ENCODE measurements at regions not wholly inside any gene's neighbourhood (a gene's known extent, or its start where the extent isn't known, plus 50 kb on each side); places are given as distances from the start of the nearest gene placed in this dataset.

- no peak for DNase-seq
These were observed 201.2 kb downstream of the NDFIP2 start for GRCh38 chr13:79682164-79682563.

DNA sequence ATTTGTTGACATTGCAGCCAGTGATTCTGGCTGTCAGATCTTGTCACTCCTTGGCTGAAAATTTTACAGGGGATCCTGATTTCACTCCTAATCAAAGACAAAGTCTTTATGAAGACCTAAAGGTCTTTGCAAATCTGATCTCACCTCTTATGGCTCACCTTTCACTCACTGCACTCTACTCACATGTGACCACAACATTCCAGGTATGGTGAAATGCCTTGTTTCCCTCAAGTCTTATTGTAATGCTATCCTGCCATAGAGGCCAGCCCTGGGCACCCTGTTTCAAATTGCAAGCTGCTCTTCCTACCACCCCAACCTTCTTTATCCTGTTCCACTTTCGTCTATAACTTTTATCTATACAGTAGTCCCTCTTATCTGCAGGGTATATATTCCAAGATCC is 200.1 kb downstream of the NDFIP2 start:
- DNase-seq, result no peak

DNA sequence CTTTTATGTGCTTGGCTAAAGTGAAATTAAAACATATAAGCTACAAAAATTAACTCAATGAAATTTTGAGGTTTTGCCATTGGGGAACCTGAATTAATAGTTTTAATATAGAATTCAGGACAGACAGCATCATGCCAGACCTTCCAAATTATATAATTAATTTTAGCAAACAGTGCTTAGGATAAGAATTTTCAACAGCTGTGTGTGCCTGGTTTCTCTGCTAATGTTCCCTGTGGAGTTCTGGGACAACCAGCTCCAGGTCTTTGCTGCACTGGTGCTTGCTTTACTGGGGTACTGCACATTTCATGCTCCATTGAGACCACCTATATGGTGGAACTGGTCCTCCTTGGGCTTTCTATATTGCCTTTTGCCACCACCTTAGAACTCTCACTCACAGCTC is 199.5 kb downstream of the NDFIP2 start:
- DNase-seq, result no peak

- DNase-seq, result peak in 1 of 2 experiments; percentile 5
These were observed 198.4 kb downstream of the NDFIP2 start for GRCh38 chr13:79679334-79679733.

- DNase-seq, result no peak
These were observed 197.1 kb downstream of the NDFIP2 start for GRCh38 chr13:79678100-79678499.

DNA sequence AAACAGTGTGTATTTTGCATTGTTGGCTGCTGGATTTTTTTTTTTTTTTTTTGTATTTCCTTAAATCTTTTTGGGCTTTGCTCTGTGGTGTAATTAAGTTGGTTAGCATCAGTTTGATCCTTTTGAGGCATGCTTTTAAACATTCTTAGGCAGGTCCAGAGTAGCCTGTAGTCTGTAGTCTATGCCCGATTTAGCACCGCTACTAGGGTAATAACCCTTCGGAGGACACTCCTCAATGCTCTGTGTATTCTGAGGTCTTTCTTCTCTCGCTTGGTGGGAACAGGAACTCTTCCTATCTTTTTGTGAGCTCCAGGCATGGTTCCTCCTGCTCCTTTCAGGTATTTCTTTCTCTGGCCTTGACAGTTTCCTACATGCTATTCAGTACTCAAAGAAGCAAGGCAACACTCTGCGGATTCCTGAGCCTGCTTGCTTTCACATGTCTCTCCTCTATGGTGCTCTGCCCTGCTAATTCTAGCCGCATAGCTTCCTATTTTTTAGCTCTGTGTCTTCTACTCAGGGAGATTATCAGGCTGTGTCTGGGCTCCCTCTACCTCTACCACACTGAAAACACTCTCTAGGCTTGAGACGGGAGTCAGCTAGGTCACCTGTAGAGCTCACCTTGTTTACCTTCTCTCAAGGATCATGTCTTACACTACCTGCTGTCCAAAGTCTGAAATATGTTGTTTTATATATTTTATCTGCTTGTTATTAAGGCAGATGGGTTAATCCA is 195.1 kb downstream of the NDFIP2 start:
- no peak for DNase-seq

GRCh38 chr13:79674765-79675515 is 194.0 kb downstream of the NDFIP2 start:
- no peak for DNase-seq

DNA sequence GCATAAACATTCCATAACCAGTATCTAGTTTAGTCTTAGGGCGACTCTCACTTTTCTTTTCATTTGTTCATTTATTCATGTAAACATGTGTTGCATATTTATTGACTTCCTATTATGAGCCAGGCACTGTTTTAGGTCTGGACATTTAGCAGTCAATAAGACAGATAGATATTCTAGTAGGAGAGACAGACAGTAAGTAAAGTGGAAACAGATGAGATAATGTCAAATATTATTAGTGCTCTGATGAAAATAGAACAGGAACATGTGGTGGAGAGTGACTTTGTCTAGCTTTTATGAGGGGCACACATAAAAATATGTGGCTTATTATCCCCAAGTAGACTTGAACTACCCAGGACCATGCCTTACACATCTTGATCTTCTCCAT is 193.0 kb downstream of the NDFIP2 start:
- DNase-seq, result no peak

DNA sequence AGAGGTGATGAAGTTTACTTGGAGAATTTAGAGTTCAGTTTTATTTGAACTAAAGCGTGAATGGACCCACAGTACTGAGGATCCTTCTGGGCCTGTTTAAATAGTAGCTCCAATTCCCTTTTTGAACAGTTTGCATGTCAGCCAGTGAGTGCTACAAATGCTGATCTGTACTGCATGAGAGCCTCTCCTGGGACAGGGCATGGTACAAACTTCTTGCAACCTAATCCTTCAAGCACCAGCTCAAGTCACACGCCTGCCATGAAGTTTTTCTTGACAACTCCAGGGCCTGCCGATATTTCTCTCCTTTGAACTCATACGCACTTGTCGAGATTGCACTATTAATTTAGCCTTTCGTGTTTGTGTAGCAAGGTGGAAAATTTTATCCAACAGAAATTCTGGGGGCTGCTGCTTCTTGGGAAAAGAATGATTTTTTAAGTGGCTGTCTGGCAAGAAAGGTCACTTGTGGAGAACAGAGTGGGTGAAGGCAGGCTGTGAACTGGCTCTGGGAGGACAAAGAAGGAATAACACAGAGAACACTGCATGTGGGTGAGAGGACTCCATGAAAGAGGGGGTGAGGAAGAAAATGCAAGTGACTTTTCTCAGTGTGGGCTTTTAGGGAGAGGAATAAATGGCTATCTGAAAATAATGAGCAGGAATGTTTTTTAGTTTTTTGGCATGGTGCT is 192.5 kb downstream of the NDFIP2 start:
- no peak for DNase-seq

GRCh38 chr13:79671420-79671819 is 190.5 kb downstream of the NDFIP2 start:
- DNase-seq, result no peak

DNA sequence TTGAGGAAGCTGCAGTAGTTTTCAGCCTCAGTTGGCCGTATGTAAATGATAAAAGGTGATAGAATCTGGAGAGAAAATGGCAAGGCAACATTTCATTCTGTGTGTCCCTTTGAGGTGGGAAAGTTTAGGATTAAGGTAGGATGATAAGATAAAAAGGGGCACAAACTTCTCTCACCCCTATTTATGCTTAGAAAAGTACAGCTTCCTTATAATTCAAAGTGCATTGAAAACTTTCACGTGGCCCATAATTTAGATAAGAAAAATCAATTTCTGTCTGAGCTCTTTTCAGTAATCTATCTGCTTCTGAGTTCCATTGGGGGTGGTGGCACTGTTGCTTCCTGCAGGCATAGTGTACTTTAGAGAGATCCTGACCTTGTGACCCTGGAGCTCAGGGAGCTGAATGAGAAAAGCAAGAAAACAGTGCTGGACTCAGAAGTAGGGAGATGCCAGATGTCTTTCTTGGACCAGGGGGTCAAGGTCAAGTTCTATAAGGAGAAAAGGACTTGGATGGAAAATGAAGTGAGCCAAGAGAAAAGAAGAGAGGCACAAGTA is 187.3 kb downstream of the NDFIP2 start:
- DNase-seq, result no peak

- no peak for DNase-seq
These were observed 186.8 kb downstream of the NDFIP2 start for GRCh38 chr13:79667771-79668170.

GRCh38 chr13:79663977-79664636 is 183.2 kb downstream of the NDFIP2 start:
- no peak for DNase-seq

- DNase-seq, result no peak
These were observed 182.5 kb downstream of the NDFIP2 start for GRCh38 chr13:79663435-79663834.

DNA sequence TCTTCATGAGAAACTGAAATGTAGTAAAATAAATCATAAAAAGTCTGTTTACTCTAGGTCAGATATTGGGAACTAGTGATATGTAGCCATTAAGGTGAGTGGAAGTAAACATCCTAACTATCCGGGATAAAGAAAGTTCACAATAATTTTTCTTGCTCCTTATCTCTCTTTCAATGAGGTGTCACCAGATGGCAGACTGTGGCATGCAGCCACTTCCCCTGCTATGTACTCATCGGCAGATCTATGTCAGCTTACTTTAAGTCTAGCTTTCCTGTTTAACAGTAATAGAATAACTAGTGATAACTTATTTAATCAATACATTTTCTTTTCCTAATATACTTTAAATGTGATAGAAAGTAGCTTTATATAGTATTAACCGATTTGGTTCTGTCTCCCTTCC is 181.9 kb downstream of the NDFIP2 start:
- DNase-seq, result no peak

DNA sequence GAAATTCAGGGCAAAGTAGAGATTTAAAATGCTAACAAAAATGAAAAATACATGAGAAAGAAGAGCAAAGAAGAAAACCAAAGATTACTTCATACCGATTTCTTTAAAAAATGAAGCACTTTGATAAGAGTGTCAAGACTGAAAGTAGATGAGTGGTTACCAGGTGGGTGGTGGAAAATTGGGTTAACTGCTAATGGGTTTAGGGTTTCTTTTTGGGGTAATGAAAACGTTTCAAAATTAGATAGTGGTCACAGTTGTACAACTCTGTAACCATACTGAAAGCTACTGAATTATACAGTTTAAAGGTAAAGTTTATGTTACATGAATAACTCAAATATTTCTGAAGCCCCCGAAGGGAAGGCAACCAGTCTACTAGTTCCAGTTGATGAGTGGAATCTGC is 179.4 kb downstream of the NDFIP2 start:
- no peak for DNase-seq

DNA sequence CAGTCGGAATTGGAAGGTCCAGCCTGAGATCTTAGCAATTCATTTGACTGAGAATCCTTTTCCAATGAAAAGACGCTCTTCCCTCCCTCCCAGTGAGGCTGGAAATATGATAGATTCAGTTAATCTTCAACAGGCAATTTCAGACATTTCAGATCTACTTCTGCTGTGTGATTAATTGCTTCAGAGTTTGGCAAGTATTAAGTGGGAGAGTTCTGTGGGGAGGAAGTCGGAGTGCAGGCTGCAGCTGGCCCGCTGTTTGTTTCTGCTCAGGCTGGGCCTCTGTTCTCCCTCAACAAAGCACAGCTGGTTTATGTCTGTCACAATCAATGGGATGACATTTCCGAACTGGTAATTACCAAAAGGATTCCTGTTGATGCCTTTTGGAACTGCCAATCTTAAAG is 178.2 kb downstream of the NDFIP2 start:
- no peak for DNase-seq

DNA sequence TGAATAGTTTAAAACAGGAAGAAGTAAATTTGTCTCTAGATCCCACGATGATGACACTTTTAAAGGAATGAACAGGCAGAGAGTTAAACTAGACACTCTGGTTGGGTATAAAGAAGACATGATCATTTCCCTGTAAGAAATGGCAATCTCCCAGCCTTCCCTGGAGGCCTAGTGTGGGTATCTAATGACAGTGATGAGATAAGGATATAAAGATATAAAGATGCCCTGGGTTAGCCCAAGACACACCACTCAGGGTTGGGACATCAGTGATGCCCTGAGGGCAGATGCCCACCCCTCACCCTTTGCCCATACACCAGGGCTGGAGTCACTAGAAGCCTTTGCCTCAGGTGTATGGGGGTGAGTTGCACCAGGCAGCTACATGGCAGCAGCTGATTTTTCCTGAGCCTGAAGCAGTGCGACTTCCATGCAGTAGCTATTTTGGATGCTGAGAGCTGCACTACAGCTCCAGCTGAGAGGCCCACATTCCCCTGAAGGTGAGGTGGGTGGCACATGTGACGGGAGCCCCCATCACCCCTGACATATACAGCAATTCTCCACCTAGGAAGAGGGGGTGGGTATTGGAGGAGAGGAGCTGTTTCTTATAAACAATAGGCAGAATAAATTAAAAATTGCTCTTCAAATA is 177.5 kb downstream of the NDFIP2 start:
- DNase-seq, result no peak

- DNase-seq, result no peak
These were observed 174.6 kb downstream of the NDFIP2 start for GRCh38 chr13:79655509-79655908.

DNA sequence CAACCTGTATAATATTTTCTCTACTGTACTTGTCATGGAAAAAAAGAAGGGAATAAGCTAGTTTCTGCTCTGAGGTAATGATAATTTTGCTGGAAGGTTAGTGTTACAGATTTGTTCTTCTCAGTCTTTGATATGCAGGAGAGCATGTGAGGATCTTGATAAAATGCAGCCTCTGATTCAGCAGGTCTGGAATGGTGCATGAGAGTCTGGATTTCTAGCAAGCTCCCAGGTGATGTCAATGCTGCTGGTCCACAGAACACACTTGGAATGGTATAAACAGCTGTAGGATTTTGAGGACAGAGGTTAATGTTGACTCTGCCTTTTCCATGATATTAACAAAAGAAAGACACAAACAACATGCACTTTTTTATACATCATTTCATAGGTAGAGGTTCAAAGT is 173.6 kb downstream of the NDFIP2 start:
- no peak for DNase-seq

- no peak for DNase-seq
These were observed 169.7 kb downstream of the NDFIP2 start for GRCh38 chr13:79650688-79651087.

DNA sequence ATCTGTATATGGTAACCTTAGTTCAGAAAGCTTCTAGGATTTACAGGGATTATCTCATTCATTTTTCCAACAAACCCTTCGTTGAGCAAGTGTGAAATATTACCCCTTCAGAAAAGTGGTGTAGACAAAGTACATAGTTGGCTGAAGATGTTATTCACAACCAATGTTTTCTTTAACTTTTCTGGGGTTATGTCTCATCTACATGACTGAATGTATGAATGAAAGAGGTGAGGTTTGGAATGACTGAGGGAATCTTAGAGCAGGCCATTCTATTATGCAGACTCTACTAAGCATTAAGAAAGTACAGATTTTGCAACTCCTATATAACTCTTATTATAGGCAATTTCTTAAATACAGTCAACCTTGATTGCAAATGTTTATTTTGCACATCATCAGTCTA is 167.2 kb downstream of the NDFIP2 start:
- DNase-seq, result no peak

GRCh38 chr13:79647533-79647932 is 166.6 kb downstream of the NDFIP2 start:
- DNase-seq, result no peak
